ENCODE measurements at regions not wholly inside any gene's neighbourhood (a gene's known extent, or its start where the extent isn't known, plus 50 kb on each side); places are given as distances from the start of the nearest gene placed in this dataset.

GRCh38 chr5:52043137-52043536 lies 659.9 kb downstream of the ISL1 start:
- TF ChIP-seq OSR1 (CRISPR knock-in tag; IDR thresholded peaks at IDR 0.05) (no peak), ZFP30 (CRISPR knock-in tag; IDR thresholded peaks at IDR 0.05) (no peak), PATZ1 (CRISPR knock-in tag; IDR thresholded peaks at IDR 0.05; ENCODE audit: borderline replicate concordance) (no peak), ISL1 (CRISPR knock-in tag; IDR thresholded peaks at IDR 0.05) (no peak), SNAI2 (CRISPR knock-in tag; IDR thresholded peaks at IDR 0.05) (no peak), RARB (CRISPR knock-in tag; IDR thresholded peaks at IDR 0.05) (no peak), CSDC2 (CRISPR knock-in tag; IDR thresholded peaks at IDR 0.05) (no peak), TSHZ2 (CRISPR knock-in tag; IDR thresholded peaks at IDR 0.05) (no peak), ESRRG (CRISPR knock-in tag; IDR thresholded peaks at IDR 0.05) (no peak), ZNF8 (CRISPR knock-in tag; IDR thresholded peaks at IDR 0.05) (no peak), POU6F1 (CRISPR knock-in tag; IDR thresholded peaks at IDR 0.05; ENCODE audit: borderline replicate concordance, low read depth) (no peak), ZNF70 (CRISPR knock-in tag; IDR thresholded peaks at IDR 0.05) (no peak), ARNTL (CRISPR knock-in tag; IDR thresholded peaks at IDR 0.05; ENCODE audit: borderline replicate concordance, low read depth) (no peak)
